Gastroesophageal sphincter (tissue), 4 donors: ENCODE measurements at regions not wholly inside any gene's neighbourhood (a gene's known extent, or its start where the extent isn't known, plus 50 kb on each side); places are given as distances from the start of the nearest gene placed in this dataset.

ENCODE experiments used
- ATAC-seq: fragments of 150-250 bp; one replicate; pipeline ENCODE4 v1.9.1; 2016; ENCODE audit warnings: mild to moderate bottlenecking, moderate library complexity
- H3K27ac ChIP-seq, 4 donors: fragments of 200-600 bp; sonication (generic) in 3 of 4; 1 replicate in 3 of 4; 2 replicates in 1 of 4; pipeline ENCODE4 v1.5.1; 2016 to 2019
- H3K27me3 ChIP-seq: fragments of 200-600 bp; sonication (generic); one replicate; pipeline ENCODE4 v1.5.1; 2019
- H3K36me3 ChIP-seq, 2 donors: fragments of 200-600 bp; sonication (generic); one replicate each; pipeline ENCODE4 v1.5.1; 2019; ENCODE audit warnings: control low read depth in 1 of 2
- H3K4me1 ChIP-seq, 3 donors: fragments of 200-600 bp; sonication (generic); 1 replicate in 2 of 3; 2 replicates in 1 of 3; pipeline ENCODE4 v1.5.1; 2016 to 2019; ENCODE audit warnings: control low read depth in 2 of 3
- H3K4me3 ChIP-seq, 2 donors: fragments of 200-600 bp; sonication (generic); one replicate each; pipeline ENCODE4 v1.5.1; 2019; ENCODE audit warnings: mild to moderate bottlenecking in 1 of 2, moderate library complexity in 1 of 2
- H3K9me3 ChIP-seq, 3 donors: fragments of 200-600 bp; sonication (generic); one replicate each; pipeline ENCODE4 v1.5.1; 2017 to 2019; ENCODE audit warnings: control low read depth in 2 of 3
- EP300 ChIP-seq: sonication (generic); formaldehyde crosslinking; IDR thresholded peaks from one replicate; pipeline ENCODE4 v1.6.1; 2017; ENCODE audit warnings: antibody characterized with exemption, mild to moderate bottlenecking
- POLR2A ChIP-seq, 2 donors: fragments of 450-650 bp; IDR thresholded peaks; one replicate each; pipeline ENCODE4 v1.6.1; 2017; ENCODE audit warnings: antibody characterized with exemption in 2 of 2, mild to moderate bottlenecking in 2 of 2, moderate library complexity in 1 of 2
- POLR2AphosphoS5 ChIP-seq: sonication (generic); formaldehyde crosslinking; IDR thresholded peaks from one replicate; pipeline ENCODE4 v1.6.1; 2017; ENCODE audit warnings: antibody characterized with exemption
- WGBS, 2 donors: methylation state at CpG; one replicate each; pipeline ENCODE4 v1.1.5; 2018; ENCODE audit warnings: low coverage in 1 of 2; 5-methylcytosine and 5-hydroxymethylcytosine counted together
- TF ChIP-seq, protein P1 (sequence below), 4 experiments: fragments of 200-600 bp in 2 of 4; fragments of 450-650 bp in 2 of 4; sonication (generic) in 1 of 4; IDR thresholded peaks; one replicate each; pipeline ENCODE4 v1.5.1; 2017 to 2019; ENCODE audit warnings: antibody characterized with exemption in 4 of 4, mild to moderate bottlenecking in 2 of 4, moderate library complexity in 2 of 4

- no peak overlapping the region for H3K27ac ChIP-seq
- H3K4me3 ChIP-seq: no peak overlapping the region
- no peaks in the 10 kb centered on the region for H3K27me3 ChIP-seq
- no peak for ATAC-seq
- TF ChIP-seq POLR2A (IDR thresholded peaks at IDR 0.05) (no peak), EP300 (no peak), POLR2AphosphoS5 (no peak)
- TF ChIP-seq, protein P1, sequence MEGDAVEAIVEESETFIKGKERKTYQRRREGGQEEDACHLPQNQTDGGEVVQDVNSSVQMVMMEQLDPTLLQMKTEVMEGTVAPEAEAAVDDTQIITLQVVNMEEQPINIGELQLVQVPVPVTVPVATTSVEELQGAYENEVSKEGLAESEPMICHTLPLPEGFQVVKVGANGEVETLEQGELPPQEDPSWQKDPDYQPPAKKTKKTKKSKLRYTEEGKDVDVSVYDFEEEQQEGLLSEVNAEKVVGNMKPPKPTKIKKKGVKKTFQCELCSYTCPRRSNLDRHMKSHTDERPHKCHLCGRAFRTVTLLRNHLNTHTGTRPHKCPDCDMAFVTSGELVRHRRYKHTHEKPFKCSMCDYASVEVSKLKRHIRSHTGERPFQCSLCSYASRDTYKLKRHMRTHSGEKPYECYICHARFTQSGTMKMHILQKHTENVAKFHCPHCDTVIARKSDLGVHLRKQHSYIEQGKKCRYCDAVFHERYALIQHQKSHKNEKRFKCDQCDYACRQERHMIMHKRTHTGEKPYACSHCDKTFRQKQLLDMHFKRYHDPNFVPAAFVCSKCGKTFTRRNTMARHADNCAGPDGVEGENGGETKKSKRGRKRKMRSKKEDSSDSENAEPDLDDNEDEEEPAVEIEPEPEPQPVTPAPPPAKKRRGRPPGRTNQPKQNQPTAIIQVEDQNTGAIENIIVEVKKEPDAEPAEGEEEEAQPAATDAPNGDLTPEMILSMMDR (IDR thresholded peaks at IDR 0.05): no peak
- H3K9me3 ChIP-seq: no peaks in the 10 kb centered on the region
- WGBS, 2 donors: 49 to 52% methylated on average over 2 of the region's 2 CpGs
- peaks cover 0 to 36% (median 17%) of the 10 kb centered on the region in 3 donors for H3K4me1 ChIP-seq
- H3K36me3 ChIP-seq: no peaks in the 10 kb centered on the region
Observed at GRCh38 chr5:39500551-39501175, 75.9 kb upstream of the DAB2 start.

DNA sequence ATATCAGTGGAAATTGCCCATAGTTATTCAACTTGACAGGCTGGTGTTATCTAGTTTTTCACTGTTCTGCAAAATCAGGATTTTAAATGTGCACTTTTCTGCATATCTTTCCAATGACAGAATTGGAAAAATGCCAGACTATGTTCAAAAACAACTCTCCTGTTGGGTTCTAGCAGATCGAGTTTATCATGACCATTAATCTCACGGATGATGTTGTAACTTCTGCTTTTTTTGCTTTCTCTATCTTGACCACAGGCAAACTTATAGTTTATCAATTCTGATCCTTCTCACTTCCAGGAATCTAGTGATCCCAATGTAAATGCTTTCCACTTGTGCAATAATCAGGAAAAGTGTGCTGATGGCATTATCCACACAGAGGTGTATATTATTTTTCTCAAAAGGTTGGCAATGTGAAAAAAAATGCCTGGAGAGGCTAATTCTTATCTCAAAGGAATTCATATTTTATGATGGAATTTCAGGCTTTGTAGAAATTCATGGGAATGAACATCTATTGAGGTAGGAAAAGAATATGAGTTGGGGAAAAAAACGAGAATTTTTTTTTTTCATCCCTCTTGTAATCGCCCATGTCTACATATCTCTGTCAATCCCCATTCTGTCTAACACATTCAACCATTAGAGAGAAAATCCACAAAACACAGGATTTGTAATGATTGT lies 73.6 kb upstream of the DAB2 start:
- TF ChIP-seq, protein P1 (IDR thresholded peaks at IDR 0.05): no peak
- TF ChIP-seq EP300: no peak
- no peak for TF ChIP-seq POLR2AphosphoS5
- TF ChIP-seq POLR2A (IDR thresholded peaks at IDR 0.05): no peak
- Histone ChIP-seq H3K4me1 (peaks cover 0 to 47% (median 17%) of the 10 kb centered on the region in 3 donors), H3K9me3 (no peaks in the 10 kb centered on the region), H3K36me3 (no peaks in the 10 kb centered on the region), H3K27me3 (no peaks in the 10 kb centered on the region), H3K4me3 (no peak overlapping the region), H3K27ac (no peak overlapping the region)
- ATAC-seq: no peak
- 60 to 63% methylated on average over 4 of the region's 4 CpGs for WGBS, 2 donors

GRCh38 chr5:39497322-39497721 lies 72.5 kb upstream of the DAB2 start:
- Histone ChIP-seq H3K9me3 (no peaks in the 10 kb centered on the region), H3K27ac (no peak overlapping the region), H3K4me3 (no peak overlapping the region), H3K27me3 (no peaks in the 10 kb centered on the region), H3K4me1 (peaks cover 0 to 41% (median 9%) of the 10 kb centered on the region in 3 donors), H3K36me3 (no peaks in the 10 kb centered on the region)
- WGBS, 2 donors: 87 to 100% methylated on average over 2 to 4 of the region's 4 CpGs
- TF ChIP-seq EP300 (no peak), POLR2A (IDR thresholded peaks at IDR 0.05) (no peak), POLR2AphosphoS5 (no peak)
- TF ChIP-seq, protein P1 (IDR thresholded peaks at IDR 0.05): no peak
- no peak for ATAC-seq

GRCh38 chr5:39495227-39495626 lies 70.4 kb upstream of the DAB2 start:
- 40 to 47% methylated on average over 1 of the region's 1 CpG for WGBS, 2 donors
- no peak for ATAC-seq
- Histone ChIP-seq H3K4me3 (no peak overlapping the region), H3K27me3 (no peaks in the 10 kb centered on the region), H3K9me3 (peaks cover 0 to 10% (median 0%) of the 10 kb centered on the region in 3 donors), H3K27ac (peak overlapping the region in 2 of 4 donors; percentile 19 to 20), H3K4me1 (peaks cover 0 to 24% (median 4%) of the 10 kb centered on the region in 3 donors), H3K36me3 (no peaks in the 10 kb centered on the region)
- no peak for TF ChIP-seq POLR2AphosphoS5
- TF ChIP-seq, protein P1 (IDR thresholded peaks at IDR 0.05): no peak

- ATAC-seq: no peak
- Histone ChIP-seq H3K27ac (peak overlapping the region in 2 of 4 donors; percentile 19 to 20), H3K27me3 (no peaks in the 10 kb centered on the region), H3K36me3 (no peaks in the 10 kb centered on the region), H3K4me1 (peaks cover 0 to 22% (median 4%) of the 10 kb centered on the region in 3 donors), H3K4me3 (no peak overlapping the region), H3K9me3 (peaks cover 0 to 15% (median 0%) of the 10 kb centered on the region in 3 donors)
- whole genome bisulfite sequencing, 2 donors: 29 to 90% methylated on average over 1 of the region's 1 CpG
- TF ChIP-seq EP300: no peak
- no peak for TF ChIP-seq POLR2AphosphoS5
- no peak for TF ChIP-seq POLR2A (IDR thresholded peaks at IDR 0.05)
- TF ChIP-seq, protein P1 (IDR thresholded peaks at IDR 0.05): no peak
Observed at GRCh38 chr5:39494534-39494933, 69.8 kb upstream of the DAB2 start.
